ENCODE measurements at regions not wholly inside any gene's neighbourhood (a gene's known extent, or its start where the extent isn't known, plus 50 kb on each side); places are given as distances from the start of the nearest gene placed in this dataset.

DNA sequence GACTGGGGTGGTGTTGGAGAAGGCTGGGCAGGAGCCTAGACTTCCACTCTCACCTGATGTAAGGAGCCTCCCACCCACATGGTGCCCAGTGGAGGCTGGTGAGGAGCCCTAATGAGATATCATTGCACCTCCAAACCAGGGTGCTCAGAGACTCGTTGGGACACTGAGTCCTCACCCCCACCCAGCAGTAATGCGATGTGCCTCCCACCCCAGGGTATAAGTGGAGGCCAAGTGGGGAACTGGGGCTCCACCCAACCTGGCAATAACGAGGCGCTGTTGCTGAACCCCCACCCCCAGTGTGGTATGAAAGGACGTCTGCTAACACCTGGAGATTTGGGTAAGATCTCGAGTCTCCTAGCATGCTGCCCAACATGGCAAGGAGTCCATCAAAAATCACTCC is 510.2 kb downstream of the PREX1 start:
- BruUV-seq (replicated peaks) = no TSS peak
- H3K27ac ChIP-seq = no peak overlapping the region
- no peak overlapping the region for H2AFZ ChIP-seq
- H3K4me2 ChIP-seq = no peak overlapping the region
- no peaks in the 10 kb centered on the region for H4K20me1 ChIP-seq (ENCODE audit: insufficient read depth)
- no peaks in the 10 kb centered on the region for H3K79me2 ChIP-seq (ENCODE audit: low read depth)
- ChIA-PET POLR2A (ENCODE audit: unreplicated experiment) (no interaction called here), CTCF (no interaction called here)
- no peaks in the 10 kb centered on the region; the same call in 1 of the 2 replicates for H3K9me2 ChIP-seq (ENCODE audit: insufficient read depth)
- H3K36me3 ChIP-seq (ENCODE audit: low read depth) = no peaks in the 10 kb centered on the region
- no peak for TF ChIP-seq EZH2 (IDR thresholded peaks at IDR 0.05; ENCODE audit: low read depth)
- TF ChIP-seq CTCF (conservative IDR thresholded peaks at IDR 0.05) = no peak
- no peak for DNase-seq
- no peak overlapping the region for H3K4me3 ChIP-seq
- intact Hi-C loops (cut with micrococcal nuclease; ENCODE audit: unreplicated experiment) = no loop called here
- no peaks in the 10 kb centered on the region for H3K9me3 ChIP-seq (ENCODE audit: insufficient read depth, low read depth)
- H3F3A ChIP-seq (ENCODE audit: insufficient read depth, low read depth) = no peaks in the 10 kb centered on the region; the same call in 1 of the 2 replicates
- H3K4me1 ChIP-seq (replicated peaks; ENCODE audit: insufficient read depth) = no peaks in the 10 kb centered on the region
- no peaks in the 10 kb centered on the region for H3K27me3 ChIP-seq (ENCODE audit: insufficient read depth, low read depth)

- no TSS peak for BruUV-seq (replicated peaks)
- ChIA-PET CTCF (no interaction called here), POLR2A (ENCODE audit: unreplicated experiment) (no interaction called here)
- no peak overlapping the region for H3K4me2 ChIP-seq
- H2AFZ ChIP-seq = no peak overlapping the region
- H3K36me3 ChIP-seq (ENCODE audit: low read depth) = no peaks in the 10 kb centered on the region
- H3K79me2 ChIP-seq (ENCODE audit: low read depth) = no peaks in the 10 kb centered on the region
- no peaks in the 10 kb centered on the region for H3K9me2 ChIP-seq (ENCODE audit: insufficient read depth)
- no peaks in the 10 kb centered on the region for H3K4me1 ChIP-seq (replicated peaks; ENCODE audit: insufficient read depth)
- DNase-seq = no peak
- no peak overlapping the region for H3K4me3 ChIP-seq
- no peaks in the 10 kb centered on the region for H3K9me3 ChIP-seq (ENCODE audit: insufficient read depth, low read depth)
- no peaks in the 10 kb centered on the region for H4K20me1 ChIP-seq (ENCODE audit: insufficient read depth)
- TF ChIP-seq CTCF (conservative IDR thresholded peaks at IDR 0.05) (no peak), EZH2 (IDR thresholded peaks at IDR 0.05; ENCODE audit: low read depth) (no peak)
- H3K27ac ChIP-seq = no peak overlapping the region
- H3K27me3 ChIP-seq (ENCODE audit: insufficient read depth, low read depth) = no peaks in the 10 kb centered on the region
- H3F3A ChIP-seq (ENCODE audit: insufficient read depth, low read depth) = no peaks in the 10 kb centered on the region
- intact Hi-C loops (cut with micrococcal nuclease; ENCODE audit: unreplicated experiment) = no loop called here
These were observed 512.7 kb downstream of the PREX1 start for GRCh38 chr20:48314925-48315592.

- Histone ChIP-seq H3K27me3 (ENCODE audit: insufficient read depth, low read depth) (no peaks in the 10 kb centered on the region), H3K9me2 (ENCODE audit: insufficient read depth) (no peaks in the 10 kb centered on the region), H3K79me2 (ENCODE audit: low read depth) (no peaks in the 10 kb centered on the region), H3K4me1 (replicated peaks; ENCODE audit: insufficient read depth) (no peaks in the 10 kb centered on the region), H3K4me3 (no peak overlapping the region), H3K27ac (no peak overlapping the region), H3F3A (ENCODE audit: insufficient read depth, low read depth) (no peaks in the 10 kb centered on the region), H3K36me3 (ENCODE audit: low read depth) (no peaks in the 10 kb centered on the region), H3K9me3 (ENCODE audit: insufficient read depth, low read depth) (no peaks in the 10 kb centered on the region), H3K4me2 (no peak overlapping the region), H2AFZ (no peak overlapping the region), H4K20me1 (ENCODE audit: insufficient read depth) (no peaks in the 10 kb centered on the region)
- no peak for DNase-seq
- no peak for TF ChIP-seq EZH2 (IDR thresholded peaks at IDR 0.05; ENCODE audit: low read depth)
- no peak for TF ChIP-seq CTCF (conservative IDR thresholded peaks at IDR 0.05)
- no TSS peak for BruUV-seq (replicated peaks)
- ChIA-PET POLR2A (ENCODE audit: unreplicated experiment) (no interaction called here), CTCF (no interaction called here)
- intact Hi-C loops (cut with micrococcal nuclease; ENCODE audit: unreplicated experiment) = no loop called here
These were observed 514.5 kb downstream of the PREX1 start for GRCh38 chr20:48313324-48313723.
